HepG2 (cell line): ENCODE measurements at regions not wholly inside any gene's neighbourhood (a gene's known extent, or its start where the extent isn't known, plus 50 kb on each side); places are given as distances from the start of the nearest gene placed in this dataset.

Experiments used
- ATAC-seq: fragments of 200-7000 bp; cut with Tn5 transposase; 3 replicates; pipeline ENCODE4 v1.9.1; 2020; ENCODE audit warnings: mild to moderate bottlenecking, moderate library complexity
- BruUV-seq: library from RNA; stranded (reverse); fragments of 400-500 nt; replicated peaks from 2 replicates; lab custom pipeline; 2021; lab: Mats Ljungman, UMichigan
- CTCF ChIA-PET: fragments of 300-600 bp; formaldehyde crosslinking; extraction: SDS; loops from one replicate; lab custom pipeline; 2021; ENCODE audit warnings: low total read pairs, inconsistent platforms, low intra/inter-chr PET ratio; lab: Yijun Ruan, JAX
- POLR2A ChIA-PET: fragments of 350-600 bp; sonication (Branson Sonifier 250); formaldehyde crosslinking; loops from one replicate; lab custom pipeline; 2020; ENCODE audit warnings: antibody characterized with exemption, inconsistent platforms; lab: Yijun Ruan, JAX
- DNase-seq: peaks from one replicate; pipeline ENCODE4 v3.0.0-alpha.2; 2015; ENCODE audit warnings: low spot score
- FAIRE-seq: peaks from 3 replicates; lab custom pipeline; 2011; peaks lifted over from hg19 to GRCh38; lab: Jason Lieb, UNC
- H2AFZ ChIP-seq: one replicate; pipeline ENCODE4 v1.6.1; 2011; ENCODE audit warnings: low read length, inconsistent platforms
- H3K27ac ChIP-seq: fragments of 300-600 bp; 3 replicates; pipeline ENCODE4 v1.8.0; 2011; ENCODE audit warnings: mixed run types, mild to moderate bottlenecking, mixed read lengths, low read length, inconsistent platforms; ENCODE audit not compliant: insufficient read depth; ENCODE audit errors: extremely low read length
- H3K27me3 ChIP-seq, 2 experiments: fragments of 200-600 bp in 1 of 2; 2 replicates in 1 of 2; 3 replicates in 1 of 2; pipeline versions ENCODE4 v1.6.0 to v1.8.0; 2011; ENCODE audit warnings: low read length in 2 of 2, mild to moderate bottlenecking in 2 of 2, moderate library complexity in 2 of 2, inconsistent platforms in 1 of 2; ENCODE audit not compliant: insufficient read depth in 2 of 2, control insufficient read depth in 1 of 2
- H3K36me3 ChIP-seq, 2 experiments: fragments of 200-600 bp in 1 of 2; replicated peaks in 1 of 2; 2 replicates in 1 of 2; 3 replicates in 1 of 2; pipeline versions ENCODE4 v1.5.1 to v1.8.0; 2011; ENCODE audit warnings: low read length in 2 of 2, inconsistent platforms in 1 of 2; ENCODE audit not compliant: insufficient read depth in 2 of 2, control insufficient read depth in 1 of 2
- H3K4me1 ChIP-seq: 2 replicates; pipeline ENCODE4 v1.5.1; 2012; ENCODE audit warnings: low read length, inconsistent platforms; ENCODE audit not compliant: insufficient read depth
- H3K4me2 ChIP-seq: 2 replicates; pipeline ENCODE4 v1.6.0; 2011; ENCODE audit warnings: low read depth, low read length, inconsistent platforms
- H3K4me3 ChIP-seq, 3 experiments: fragments of 200-600 bp in 1 of 3; sonication (generic), shearing (Covaris generic) in 1 of 3; replicated peaks in 1 of 3; 2 replicates each; pipeline ENCODE4 v1.5.1; 2011 to 2016; ENCODE audit warnings: low read length in 3 of 3, inconsistent platforms in 2 of 3, low read depth in 2 of 3, mild to moderate bottlenecking in 2 of 3, control low read depth in 1 of 3, mixed read lengths in 1 of 3; ENCODE audit not compliant: insufficient read depth in 1 of 3
- H3K79me2 ChIP-seq: one replicate; pipeline ENCODE4 v1.6.1; 2011; ENCODE audit warnings: low read length, inconsistent platforms; ENCODE audit not compliant: insufficient read depth
- H3K9ac ChIP-seq: 2 replicates; pipeline ENCODE4 v1.6.0; 2011; ENCODE audit warnings: mild to moderate bottlenecking, low read depth, low read length, inconsistent platforms; ENCODE audit not compliant: insufficient read depth
- H3K9me3 ChIP-seq: 2 replicates; pipeline ENCODE4 v1.5.1; 2012; ENCODE audit warnings: mild to moderate bottlenecking, low read length
- H4K20me1 ChIP-seq: 2 replicates; pipeline ENCODE4 v1.6.0; 2011; ENCODE audit warnings: inconsistent platforms, mild to moderate bottlenecking, low read length, moderate library complexity; ENCODE audit not compliant: insufficient read depth
- AFF4 ChIP-seq: sonication (generic); formaldehyde crosslinking; IDR thresholded peaks from 2 replicates; pipeline ENCODE4 v1.4.0; 2020; ENCODE audit warnings: missing genetic modification reagents
- FOXJ3 ChIP-seq: sonication (generic); formaldehyde crosslinking; IDR thresholded peaks from 2 replicates; pipeline ENCODE4 v1.4.0; 2020; ENCODE audit warnings: missing genetic modification reagents, mild to moderate bottlenecking, borderline replicate concordance
- HHEX ChIP-seq: IDR thresholded peaks from 2 replicates; pipeline ENCODE4 v1.6.1; 2016; ENCODE audit warnings: control low read depth
- KAT7 ChIP-seq: IDR thresholded peaks from 2 replicates; pipeline ENCODE4 v1.6.1; 2018; ENCODE audit warnings: borderline replicate concordance, missing compliant biosample characterization
- STAG1 ChIP-seq: sonication (generic); formaldehyde crosslinking; IDR thresholded peaks from 2 replicates; pipeline ENCODE4 v1.4.0; 2020; ENCODE audit warnings: missing genetic modification reagents
- TAF15 ChIP-seq: fragments of 200-400 bp; formaldehyde crosslinking; IDR thresholded peaks from one replicate; pipeline ENCODE4 v1.6.1; 2018; ENCODE audit warnings: mild to moderate bottlenecking, low read depth, low read length; ENCODE audit not compliant: poor library complexity, severe bottlenecking
- ZBTB37 ChIP-seq: sonication (generic); formaldehyde crosslinking; IDR thresholded peaks from 2 replicates; pipeline ENCODE4 v1.4.0; 2020; ENCODE audit warnings: mild to moderate bottlenecking, missing genetic modification reagents
- ZNF407 ChIP-seq: sonication (generic); formaldehyde crosslinking; IDR thresholded peaks from one replicate; pipeline ENCODE4 v1.5.1; 2020; ENCODE audit warnings: mild to moderate bottlenecking, missing genetic modification reagents; ENCODE audit errors: not compliant biosample characterization
- ZNF547 ChIP-seq: sonication (generic); formaldehyde crosslinking; IDR thresholded peaks from 2 replicates; pipeline ENCODE4 v1.5.1; 2020; ENCODE audit warnings: mild to moderate bottlenecking, missing genetic modification reagents
- WGBS: methylation state at CpG from one replicate; pipeline ENCODE4 v1.1.6; 2017; ENCODE audit warnings: low lambda C conversion rate; 5-methylcytosine and 5-hydroxymethylcytosine counted together
- in situ Hi-C: cut with HindIII; loops from 2 replicates; pipeline ENCODE4 v1.10.0; 2017; ENCODE audit warnings: low pct_unique_long_range_greater_than_20kb; ENCODE audit not compliant: extremely low pct_ligation_motif_present
- intact Hi-C: fragments of 100-400 bp; cut with micrococcal nuclease; formaldehyde crosslinking; loops from one replicate; pipeline ENCODE4 v1.10.0; 2022; ENCODE audit not compliant: unreplicated experiment

- TF ChIP-seq AFF4 (CRISPR knock-in tag) = no peak
- TF ChIP-seq, all 625 proteins: peak for 0
Observed at GRCh38 chr13:106047859-106048258, 487.6 kb downstream of the EFNB2 start (continued).

GRCh38 chr13:106042996-106043581 is 492.4 kb downstream of the EFNB2 start:
- no peaks in the 10 kb centered on the region for H4K20me1 ChIP-seq
- DNase-seq (no peak), FAIRE-seq (no peak), ATAC-seq (no peak)
- in situ Hi-C loops (no loop called here), intact Hi-C loops (no loop called here)
- no peaks in the 10 kb centered on the region for H3K9me3 ChIP-seq
- CTCF ChIA-PET = no interaction called here
- H3K4me1 ChIP-seq = no peaks in the 10 kb centered on the region
- H3K4me2 ChIP-seq = no peak overlapping the region
- no TSS peak for BruUV-seq
- H3K79me2 ChIP-seq = no peaks in the 10 kb centered on the region
- no peak overlapping the region for H2AFZ ChIP-seq
- POLR2A ChIA-PET = no interaction called here
- no peak overlapping the region for H3K9ac ChIP-seq
- H3K27ac ChIP-seq = no peak overlapping the region
- H3K4me3 ChIP-seq = no peak overlapping the region
- 0% methylated on average over 1 of the region's 1 CpG for WGBS
- H3K36me3 ChIP-seq = no peaks in the 10 kb centered on the region
- no peaks in the 10 kb centered on the region for H3K27me3 ChIP-seq
- TF ChIP-seq ZBTB37 (CRISPR knock-in tag) (no peak), TAF15 (no peak), ZNF547 (CRISPR knock-in tag) (no peak), STAG1 (CRISPR knock-in tag) (no peak), HHEX (CRISPR knock-in tag) (no peak), FOXJ3 (CRISPR knock-in tag) (no peak), ZNF407 (no peak), KAT7 (CRISPR knock-in tag) (no peak)
